OCI-LY1 (cell line): ENCODE measurements at regions not wholly inside any gene's neighbourhood (a gene's known extent, or its start where the extent isn't known, plus 50 kb on each side); places are given as distances from the start of the nearest gene placed in this dataset.

Experiments used
- EZH2 ChIP-seq: fragments of 200-600 bp; sonication (generic), shearing (Covaris generic); IDR thresholded peaks from 2 replicates; pipeline ENCODE4 v1.8.0; 2017; ENCODE audit warnings: borderline replicate concordance, mixed run types, mild to moderate bottlenecking, antibody characterized with exemption, low read length, moderate library complexity, mixed read lengths
- TF ChIP-seq, protein P1 (sequence below): fragments of 200-600 bp; sonication (generic), shearing (Covaris generic); IDR thresholded peaks from 2 replicates; pipeline ENCODE4 v1.5.1; 2017; ENCODE audit warnings: mild to moderate bottlenecking, antibody characterized with exemption, low read length, moderate library complexity, mixed read lengths

DNA sequence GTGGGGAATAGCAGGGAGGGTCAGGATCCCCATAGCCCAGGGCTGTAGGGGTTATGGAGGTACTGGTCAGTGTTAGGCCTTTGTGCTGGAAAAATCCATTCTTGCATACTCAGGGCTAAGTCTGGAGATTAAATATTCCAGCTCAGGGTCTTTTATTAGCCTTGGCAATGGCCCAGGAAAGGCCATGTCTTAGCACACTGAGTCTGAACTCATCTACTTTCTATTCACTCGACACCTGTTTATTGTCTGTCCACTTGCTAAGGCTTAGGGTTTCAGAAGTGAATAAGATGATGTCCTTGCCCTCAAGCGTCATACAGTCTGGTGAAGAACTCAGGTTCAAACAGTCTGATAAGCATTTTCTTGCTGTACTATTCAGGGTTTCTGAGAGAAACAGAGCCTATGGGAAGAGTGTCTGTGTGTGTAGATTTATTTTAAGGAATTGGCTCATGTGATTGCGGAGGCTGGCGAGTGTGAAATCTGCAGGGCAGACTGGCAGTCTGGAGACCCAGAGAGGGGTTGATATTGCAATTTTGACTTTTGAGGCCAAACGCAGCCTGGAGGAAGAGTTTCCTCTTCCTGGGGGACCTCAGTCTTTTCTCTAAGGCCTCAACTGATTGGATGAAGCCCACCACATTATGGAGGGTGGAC lies 135.8 kb downstream of the RAMP3 start:
- TF ChIP-seq, protein P1, sequence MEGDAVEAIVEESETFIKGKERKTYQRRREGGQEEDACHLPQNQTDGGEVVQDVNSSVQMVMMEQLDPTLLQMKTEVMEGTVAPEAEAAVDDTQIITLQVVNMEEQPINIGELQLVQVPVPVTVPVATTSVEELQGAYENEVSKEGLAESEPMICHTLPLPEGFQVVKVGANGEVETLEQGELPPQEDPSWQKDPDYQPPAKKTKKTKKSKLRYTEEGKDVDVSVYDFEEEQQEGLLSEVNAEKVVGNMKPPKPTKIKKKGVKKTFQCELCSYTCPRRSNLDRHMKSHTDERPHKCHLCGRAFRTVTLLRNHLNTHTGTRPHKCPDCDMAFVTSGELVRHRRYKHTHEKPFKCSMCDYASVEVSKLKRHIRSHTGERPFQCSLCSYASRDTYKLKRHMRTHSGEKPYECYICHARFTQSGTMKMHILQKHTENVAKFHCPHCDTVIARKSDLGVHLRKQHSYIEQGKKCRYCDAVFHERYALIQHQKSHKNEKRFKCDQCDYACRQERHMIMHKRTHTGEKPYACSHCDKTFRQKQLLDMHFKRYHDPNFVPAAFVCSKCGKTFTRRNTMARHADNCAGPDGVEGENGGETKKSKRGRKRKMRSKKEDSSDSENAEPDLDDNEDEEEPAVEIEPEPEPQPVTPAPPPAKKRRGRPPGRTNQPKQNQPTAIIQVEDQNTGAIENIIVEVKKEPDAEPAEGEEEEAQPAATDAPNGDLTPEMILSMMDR = no peak
- no peak for TF ChIP-seq EZH2
